GM15510 (cell line): ENCODE measurements at regions not wholly inside any gene's neighbourhood (a gene's known extent, or its start where the extent isn't known, plus 50 kb on each side); places are given as distances from the start of the nearest gene placed in this dataset.

Experiments used
- POLR2A ChIP-seq: IDR thresholded peaks from 3 replicates; pipeline ENCODE4 v1.6.1; 2011; ENCODE audit warnings: borderline replicate concordance; ENCODE audit not compliant: insufficient read length; ENCODE audit errors: extremely low read depth

GRCh38 chr14:106622200-106622745 lies 1095.9 kb downstream of the TMEM121 start:
- TF ChIP-seq POLR2A, result no peak

GRCh38 chr14:106625186-106625585 lies 1098.8 kb downstream of the TMEM121 start:
- no peak for TF ChIP-seq POLR2A

GRCh38 chr14:106631879-106632278 lies 1105.5 kb downstream of the TMEM121 start:
- no peak for TF ChIP-seq POLR2A

- no peak for TF ChIP-seq POLR2A
Measured at GRCh38 chr14:106633721-106634120, 1107.3 kb downstream of the TMEM121 start.

DNA sequence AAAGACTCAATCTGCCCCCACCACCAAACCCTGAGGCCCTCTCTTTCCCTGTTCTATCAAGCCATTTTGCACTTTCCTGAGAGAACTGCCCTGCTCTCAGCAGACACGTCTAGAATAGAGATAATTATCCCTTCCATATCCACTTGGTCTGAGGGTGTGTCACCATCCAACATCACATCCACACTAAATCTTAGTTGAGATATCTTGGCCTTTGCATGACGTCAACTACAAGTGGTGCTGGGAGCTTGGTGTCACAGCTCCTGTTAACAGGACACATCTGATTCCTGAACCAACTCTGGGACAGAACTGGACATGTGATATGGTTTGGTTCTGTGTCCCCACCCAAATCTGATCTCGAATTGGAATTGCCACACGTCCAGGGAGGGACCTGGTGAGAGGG lies 1109.2 kb downstream of the TMEM121 start:
- no peak for TF ChIP-seq POLR2A

DNA sequence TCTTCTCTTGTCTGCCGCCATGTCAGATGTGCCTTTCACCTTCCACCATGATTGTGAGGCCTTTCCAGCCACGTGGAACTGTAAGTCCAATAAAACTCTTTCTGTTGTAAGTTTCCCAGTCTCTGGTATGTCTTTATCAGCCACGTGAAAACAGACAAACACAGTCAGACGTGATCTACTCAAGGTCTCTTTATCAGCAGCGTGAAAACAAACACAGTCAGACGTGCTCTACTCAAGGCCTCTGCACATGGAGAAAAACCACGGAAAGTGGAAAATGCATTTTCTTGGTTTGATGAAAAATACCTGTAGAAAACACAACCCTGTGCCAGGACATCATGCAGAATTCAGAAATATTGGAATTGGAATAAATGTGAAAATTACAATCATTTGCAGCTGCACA lies 1115.7 kb downstream of the TMEM121 start:
- no peak for TF ChIP-seq POLR2A

- TF ChIP-seq POLR2A, result no peak
Measured at GRCh38 chr14:106651016-106651415, 1124.6 kb downstream of the TMEM121 start.

DNA sequence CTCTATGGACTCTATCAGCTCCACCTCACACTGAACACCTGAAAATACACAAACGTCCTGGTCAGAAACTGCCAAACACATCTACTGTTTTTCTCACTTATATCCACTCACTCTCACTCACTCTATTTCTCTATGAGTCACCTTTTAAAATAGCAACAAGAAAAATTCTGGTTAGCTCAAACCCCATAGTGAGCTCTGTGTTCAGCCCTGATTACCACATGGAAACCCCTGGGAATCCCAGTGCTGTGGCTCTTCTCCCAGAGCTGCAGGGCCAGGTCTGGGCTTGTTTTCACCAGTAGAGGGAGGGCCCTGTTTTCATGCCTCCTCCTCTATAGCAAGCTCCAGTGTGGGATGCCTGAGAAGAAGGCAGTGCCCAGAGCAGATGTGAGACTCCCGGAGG lies 1126.1 kb downstream of the TMEM121 start:
- TF ChIP-seq POLR2A, result no peak

GRCh38 chr14:106657460-106657859 lies 1131.1 kb downstream of the TMEM121 start:
- no peak for TF ChIP-seq POLR2A

DNA sequence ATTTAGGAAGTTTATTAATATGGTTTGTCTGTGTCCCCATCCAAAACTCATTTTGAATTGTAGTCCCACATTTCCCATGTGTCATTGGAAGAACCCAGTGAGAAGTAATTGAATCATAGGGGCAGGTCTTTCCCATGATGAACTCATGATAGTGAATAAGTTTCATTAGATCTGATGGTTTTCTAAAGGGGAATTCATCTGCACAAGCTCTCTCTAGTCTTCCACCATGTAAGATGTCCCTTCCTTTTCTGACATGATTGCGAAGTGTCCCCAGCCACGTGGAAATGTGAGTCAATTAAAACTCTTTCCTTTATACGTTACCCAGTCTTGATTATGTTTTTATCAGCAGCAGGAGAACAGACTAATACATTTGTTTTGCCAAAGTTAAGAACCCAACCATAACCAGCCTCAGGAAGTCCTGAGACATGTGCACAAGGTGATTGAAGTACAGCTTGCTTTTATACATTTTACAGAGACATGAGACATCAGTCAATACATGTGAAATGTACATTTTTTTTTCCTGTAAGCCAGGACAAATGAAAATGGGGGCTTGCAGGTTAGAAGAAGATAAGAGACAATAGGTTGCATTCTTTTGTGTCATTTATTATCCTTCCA lies 1136.7 kb downstream of the TMEM121 start:
- no peak for TF ChIP-seq POLR2A

- no peak for TF ChIP-seq POLR2A
Measured at GRCh38 chr14:106665814-106666213, 1139.4 kb downstream of the TMEM121 start.

DNA sequence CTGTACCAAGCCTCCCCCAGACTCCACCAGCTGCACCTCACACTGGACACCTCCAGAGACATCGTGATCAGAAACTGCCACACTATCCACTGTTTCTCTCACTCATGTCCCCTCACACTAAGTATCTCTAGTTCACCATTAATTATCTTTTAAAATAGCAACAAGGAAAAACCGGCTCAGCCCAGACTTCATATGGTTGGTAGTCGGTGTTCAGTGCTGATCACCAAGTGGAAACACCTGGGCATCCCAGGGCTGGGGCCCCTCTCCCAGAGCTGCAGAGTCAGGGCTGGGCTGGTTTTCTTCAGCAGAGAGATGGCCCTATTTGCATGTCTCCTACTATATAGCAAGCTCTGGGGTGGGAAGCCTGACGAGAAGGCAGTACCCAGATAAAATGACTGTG lies 1140.0 kb downstream of the TMEM121 start:
- no peak for TF ChIP-seq POLR2A

- no peak for TF ChIP-seq POLR2A
Measured at GRCh38 chr14:106670011-106670410, 1143.6 kb downstream of the TMEM121 start.

DNA sequence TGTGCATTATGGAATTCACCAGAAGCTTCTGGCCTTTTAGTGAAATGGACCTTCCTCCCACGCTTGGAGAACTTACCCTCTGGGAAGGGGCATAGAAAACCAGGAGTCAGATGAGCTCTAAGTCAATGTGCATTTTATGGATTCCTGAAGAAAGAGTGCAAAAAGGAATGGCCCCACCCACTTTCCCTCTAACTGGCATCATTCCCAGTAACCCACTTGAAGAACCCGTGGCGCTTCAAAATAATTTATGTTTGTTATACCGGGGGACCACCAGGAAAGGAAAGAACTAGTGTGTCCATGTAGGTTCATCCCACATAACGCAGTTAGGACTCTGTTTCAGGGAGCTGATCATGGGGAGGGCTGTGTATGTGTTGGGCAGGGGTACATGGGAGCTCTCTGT lies 1153.4 kb downstream of the TMEM121 start:
- TF ChIP-seq POLR2A, result no peak

DNA sequence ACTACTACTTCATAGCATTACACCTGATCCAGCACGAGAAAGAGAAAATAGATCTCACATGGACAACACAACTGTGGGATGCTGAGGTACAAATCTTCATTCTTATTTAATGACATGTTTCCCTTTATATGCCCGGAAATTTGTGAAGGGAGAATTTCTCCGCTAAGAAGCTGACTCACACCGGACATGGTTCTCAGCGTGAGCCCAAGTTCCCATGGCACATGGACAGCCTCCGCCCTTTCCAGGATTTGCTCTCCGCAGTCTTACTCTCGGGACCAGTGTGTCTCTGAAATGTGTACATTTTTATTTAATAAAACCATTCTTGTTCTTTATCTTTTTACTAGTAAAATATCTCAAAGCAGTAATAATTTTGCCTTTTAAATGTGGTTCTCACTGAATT lies 1154.8 kb downstream of the TMEM121 start:
- TF ChIP-seq POLR2A, result no peak

DNA sequence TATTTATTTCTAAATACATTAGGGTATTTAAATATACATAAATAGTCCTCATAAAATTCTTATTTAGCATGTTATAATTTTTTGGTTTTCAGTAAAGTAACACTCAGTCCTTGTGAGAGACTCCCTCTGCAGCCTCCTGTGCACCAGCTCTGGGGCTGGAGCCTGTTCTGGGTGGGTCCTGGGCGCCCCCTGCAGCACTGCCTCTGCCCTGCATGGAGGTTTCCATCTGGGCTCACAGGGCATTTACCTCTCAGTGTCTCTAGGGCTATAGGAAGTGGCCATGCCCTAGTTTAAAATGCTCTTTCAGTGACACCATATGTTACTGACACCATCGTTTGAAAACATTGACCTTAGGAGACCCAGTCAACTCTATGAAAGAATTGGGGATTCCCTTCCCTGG lies 1155.2 kb downstream of the TMEM121 start:
- no peak for TF ChIP-seq POLR2A

DNA sequence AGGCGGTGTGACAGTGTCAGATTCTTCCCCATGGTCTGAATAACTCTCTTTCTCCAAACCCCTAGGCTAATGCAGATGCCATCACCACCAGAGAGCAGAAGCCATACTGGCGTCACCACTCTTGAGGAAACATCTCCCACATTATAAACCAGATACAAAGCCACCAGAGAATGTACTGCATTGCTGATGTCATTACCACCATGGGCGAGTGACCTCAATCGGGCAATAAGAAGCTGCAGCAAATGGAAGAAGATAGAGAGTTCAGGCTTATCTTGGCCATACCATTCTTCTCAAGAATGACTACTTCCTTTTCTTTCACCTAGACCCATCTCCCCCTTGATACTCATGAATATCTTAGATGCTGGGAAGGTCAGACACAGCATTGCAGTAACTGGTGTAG lies 1157.2 kb downstream of the TMEM121 start:
- no peak for TF ChIP-seq POLR2A
